H9 (cell line): ENCODE measurements at regions not wholly inside any gene's neighbourhood (a gene's known extent, or its start where the extent isn't known, plus 50 kb on each side); places are given as distances from the start of the nearest gene placed in this dataset.

Source experiments
- DNase-seq: peaks from one replicate; pipeline ENCODE4 v3.0.0-alpha.2; 2017
- H2AFZ ChIP-seq: one replicate; pipeline ENCODE4 v1.6.1; 2013; ENCODE audit warnings: mild to moderate bottlenecking, low read length, control low read depth, moderate library complexity
- H2AK5ac ChIP-seq: 2 replicates; pipeline ENCODE4 v1.6.1; 2013; ENCODE audit warnings: low read length, control low read depth, mixed read lengths; ENCODE audit not compliant: insufficient read length
- H2BK120ac ChIP-seq: one replicate; pipeline ENCODE4 v1.6.1; 2013; ENCODE audit warnings: low read depth, mild to moderate bottlenecking, low read length, control low read depth, inconsistent platforms; ENCODE audit not compliant: poor library complexity, severe bottlenecking
- H2BK12ac ChIP-seq: 2 replicates; pipeline ENCODE4 v1.6.1; 2013; ENCODE audit warnings: low read length, control low read depth, mixed read lengths, low read depth; ENCODE audit not compliant: insufficient read length
- H2BK15ac ChIP-seq: 2 replicates; pipeline ENCODE4 v1.6.1; 2013; ENCODE audit warnings: low read depth, low read length, control low read depth
- H2BK20ac ChIP-seq: one replicate; pipeline ENCODE4 v1.6.1; 2013; ENCODE audit warnings: low read depth, mild to moderate bottlenecking, low read length, control low read depth, inconsistent platforms; ENCODE audit not compliant: poor library complexity, severe bottlenecking
- H2BK5ac ChIP-seq: 2 replicates; pipeline ENCODE4 v1.6.1; 2013; ENCODE audit warnings: low read length, control low read depth, mixed read lengths; ENCODE audit not compliant: insufficient read length
- H3K14ac ChIP-seq: 2 replicates; pipeline ENCODE4 v1.6.1; 2013; ENCODE audit warnings: low read length, control low read depth; ENCODE audit not compliant: insufficient read depth
- H3K18ac ChIP-seq: 2 replicates; pipeline ENCODE4 v1.6.1; 2013; ENCODE audit warnings: low read depth, mild to moderate bottlenecking, mixed read lengths, low read length, control low read depth; ENCODE audit not compliant: insufficient read length
- H3K23ac ChIP-seq: 2 replicates; pipeline ENCODE4 v1.6.1; 2013; ENCODE audit warnings: low read length, control low read depth, mixed read lengths, low read depth; ENCODE audit not compliant: insufficient read length
- H3K23me2 ChIP-seq: 2 replicates; pipeline ENCODE4 v1.6.1; 2013; ENCODE audit warnings: low read depth, mild to moderate bottlenecking, mixed read lengths, low read length, control low read depth; ENCODE audit not compliant: insufficient read length, poor library complexity, severe bottlenecking
- H3K27ac ChIP-seq: 2 replicates; pipeline ENCODE4 v1.5.1; 2013; ENCODE audit warnings: low read length, control low read depth, mixed read lengths, low read depth; ENCODE audit not compliant: insufficient read length
- H3K27me3 ChIP-seq: 2 replicates; pipeline ENCODE4 v1.6.1; 2013; ENCODE audit warnings: low read length, control low read depth, inconsistent platforms; ENCODE audit not compliant: insufficient read depth
- H3K4ac ChIP-seq: 2 replicates; pipeline ENCODE4 v1.6.1; 2013; ENCODE audit warnings: low read depth, mild to moderate bottlenecking, control low read depth, inconsistent platforms, low read length, moderate library complexity
- H3K4me1 ChIP-seq: 2 replicates; pipeline ENCODE4 v1.6.1; 2013; ENCODE audit warnings: low read length, control low read depth, inconsistent platforms; ENCODE audit not compliant: insufficient read depth
- H3K4me2 ChIP-seq: 2 replicates; pipeline ENCODE4 v1.6.1; 2013; ENCODE audit warnings: low read length, control low read depth, mixed read lengths; ENCODE audit not compliant: insufficient read length, insufficient read depth
- H3K56ac ChIP-seq: 2 replicates; pipeline ENCODE4 v1.6.1; 2013; ENCODE audit warnings: low read depth, mild to moderate bottlenecking, mixed read lengths, low read length, control low read depth; ENCODE audit not compliant: insufficient read length
- H3K79me1 ChIP-seq: 2 replicates; pipeline ENCODE4 v1.6.1; 2013; ENCODE audit warnings: low read depth, mild to moderate bottlenecking, moderate library complexity, low read length, control low read depth, inconsistent platforms; ENCODE audit not compliant: insufficient read depth, poor library complexity, severe bottlenecking
- H3K79me2 ChIP-seq: 2 replicates; pipeline ENCODE4 v1.6.1; 2013; ENCODE audit warnings: low read length, control low read depth, inconsistent platforms; ENCODE audit not compliant: insufficient read depth
- H3K9ac ChIP-seq: 2 replicates; pipeline ENCODE4 v1.6.1; 2013; ENCODE audit warnings: low read length, control low read depth, mixed read lengths; ENCODE audit not compliant: insufficient read length; ENCODE audit errors: extremely low read depth
- H3K9me3 ChIP-seq: one replicate; pipeline ENCODE4 v1.6.1; 2013; ENCODE audit warnings: low read depth, low read length, inconsistent platforms; ENCODE audit not compliant: control insufficient read depth
- H3T11ph ChIP-seq: one replicate; pipeline ENCODE4 v1.6.1; 2013; ENCODE audit warnings: mild to moderate bottlenecking, low read length, control low read depth, inconsistent platforms
- H4K20me1 ChIP-seq: one replicate; pipeline ENCODE4 v1.6.1; 2013; ENCODE audit not compliant: control insufficient read depth, insufficient read length, insufficient read depth
- H4K5ac ChIP-seq: 2 replicates; pipeline ENCODE4 v1.6.1; 2013; ENCODE audit warnings: low read depth, mild to moderate bottlenecking, mixed read lengths, low read length, control low read depth; ENCODE audit not compliant: insufficient read length
- H4K8ac ChIP-seq: replicated peaks from 2 replicates; pipeline ENCODE4 v1.6.1; 2013; ENCODE audit warnings: low read length, control low read depth, mixed read lengths, low read depth; ENCODE audit not compliant: insufficient read length
- H4K91ac ChIP-seq: 2 replicates; pipeline ENCODE4 v1.6.1; 2013; ENCODE audit warnings: low read depth, mild to moderate bottlenecking, moderate library complexity, mixed read lengths, low read length, control low read depth; ENCODE audit not compliant: insufficient read length
- H3K27ac Mint-ChIP-seq, 3 experiments: 2 replicates in 2 of 3; 3 replicates in 1 of 3; pipeline ENCODE4 v1.8.0; 2020 to 2021; ENCODE audit warnings: mixed read lengths in 3 of 3, mild to moderate bottlenecking in 1 of 3, moderate library complexity in 1 of 3
- H3K27me3 Mint-ChIP-seq: 2 replicates; pipeline ENCODE4 v1.8.0; 2021; ENCODE audit warnings: low read depth, mild to moderate bottlenecking, moderate library complexity, mixed read lengths
- H3K36me3 Mint-ChIP-seq, 3 experiments: 2 replicates in 2 of 3; 3 replicates in 1 of 3; pipeline ENCODE4 v1.8.0; 2020 to 2021; ENCODE audit warnings: low read depth in 3 of 3, mixed read lengths in 3 of 3; ENCODE audit not compliant: insufficient read depth in 1 of 3
- H3K4me1 Mint-ChIP-seq, 2 experiments: 2 replicates each; pipeline ENCODE4 v1.8.0; 2020; ENCODE audit warnings: mixed read lengths in 2 of 2
- H3K4me3 Mint-ChIP-seq, 2 experiments: 2 replicates in 1 of 2; 3 replicates in 1 of 2; pipeline ENCODE4 v1.8.0; 2020 to 2021; ENCODE audit warnings: mild to moderate bottlenecking in 2 of 2, mixed read lengths in 2 of 2, moderate library complexity in 1 of 2
- H3K9me3 Mint-ChIP-seq, 2 experiments: 2 replicates in 1 of 2; 3 replicates in 1 of 2; pipeline ENCODE4 v1.8.0; 2020; ENCODE audit warnings: mild to moderate bottlenecking in 2 of 2, mixed read lengths in 2 of 2, moderate library complexity in 1 of 2
- WGBS: extraction: QIAGEN DNeasy Blood & Tissue Kit; methylation state at CpG from one replicate; pipeline ENCODE4 v1.1.7; 2013; ENCODE audit warnings: missing lambda C conversion rate, low lambda C conversion rate, mixed read lengths; ENCODE audit not compliant: insufficient read length; ENCODE audit errors: extremely low coverage; 5-methylcytosine and 5-hydroxymethylcytosine counted together
- TF ChIP-seq, protein P1 (sequence below): fragments of 200-600 bp; sonication (generic); conservative IDR thresholded peaks from 3 replicates; pipeline ENCODE4 v1.8.0; 2021; ENCODE audit warnings: antibody characterized with exemption, mild to moderate bottlenecking

DNA sequence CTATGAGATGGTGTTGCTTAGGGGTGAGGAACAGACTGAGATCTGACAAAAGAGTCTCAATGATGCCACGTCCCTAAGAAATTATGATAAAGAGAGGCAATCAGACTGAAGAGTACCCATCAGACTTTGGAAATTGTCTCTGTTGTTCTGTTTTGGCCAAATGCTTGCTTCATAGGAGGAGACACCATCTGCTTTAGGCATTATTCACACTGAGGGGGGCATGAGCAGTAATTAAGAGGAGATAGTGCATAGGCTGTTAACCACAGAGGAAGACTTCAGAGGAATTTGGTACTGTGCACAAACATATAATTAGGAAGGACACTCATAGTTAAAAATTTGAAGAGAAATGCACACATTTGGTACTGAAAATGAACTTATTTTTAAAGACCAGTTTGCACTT is 190.7 kb downstream of the FAM170A start:
- Histone ChIP-seq H3K4ac (no peak overlapping the region), H3K56ac (no peak overlapping the region), H4K8ac (no peak overlapping the region), H2BK120ac (no peak overlapping the region), H3K27me3 (no peaks in the 10 kb centered on the region), H2BK5ac (no peak overlapping the region), H3K18ac (no peak overlapping the region), H2BK20ac (no peak overlapping the region), H3K9ac (no peak overlapping the region), H3K79me1 (no peaks in the 10 kb centered on the region), H3K27ac (no peak overlapping the region), H2AFZ (no peak overlapping the region), H4K5ac (no peak overlapping the region), H3T11ph (no peak overlapping the region), H3K23ac (no peak overlapping the region), H3K4me2 (no peak overlapping the region), H3K4me1 (no peaks in the 10 kb centered on the region), H2BK12ac (no peak overlapping the region), H3K23me2 (no peaks in the 10 kb centered on the region), H4K20me1 (no peaks in the 10 kb centered on the region), H3K14ac (no peak overlapping the region), H2BK15ac (no peak overlapping the region), H3K79me2 (no peaks in the 10 kb centered on the region), H4K91ac (no peak overlapping the region), H3K9me3 (no peaks in the 10 kb centered on the region), H2AK5ac (no peak overlapping the region)
- TF ChIP-seq, protein P1, sequence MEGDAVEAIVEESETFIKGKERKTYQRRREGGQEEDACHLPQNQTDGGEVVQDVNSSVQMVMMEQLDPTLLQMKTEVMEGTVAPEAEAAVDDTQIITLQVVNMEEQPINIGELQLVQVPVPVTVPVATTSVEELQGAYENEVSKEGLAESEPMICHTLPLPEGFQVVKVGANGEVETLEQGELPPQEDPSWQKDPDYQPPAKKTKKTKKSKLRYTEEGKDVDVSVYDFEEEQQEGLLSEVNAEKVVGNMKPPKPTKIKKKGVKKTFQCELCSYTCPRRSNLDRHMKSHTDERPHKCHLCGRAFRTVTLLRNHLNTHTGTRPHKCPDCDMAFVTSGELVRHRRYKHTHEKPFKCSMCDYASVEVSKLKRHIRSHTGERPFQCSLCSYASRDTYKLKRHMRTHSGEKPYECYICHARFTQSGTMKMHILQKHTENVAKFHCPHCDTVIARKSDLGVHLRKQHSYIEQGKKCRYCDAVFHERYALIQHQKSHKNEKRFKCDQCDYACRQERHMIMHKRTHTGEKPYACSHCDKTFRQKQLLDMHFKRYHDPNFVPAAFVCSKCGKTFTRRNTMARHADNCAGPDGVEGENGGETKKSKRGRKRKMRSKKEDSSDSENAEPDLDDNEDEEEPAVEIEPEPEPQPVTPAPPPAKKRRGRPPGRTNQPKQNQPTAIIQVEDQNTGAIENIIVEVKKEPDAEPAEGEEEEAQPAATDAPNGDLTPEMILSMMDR = no peak
- Mint-ChIP-seq H3K4me1 (no peaks in the 10 kb centered on the region), H3K4me3 (no peak overlapping the region), H3K27ac (no peak overlapping the region), H3K9me3 (no peaks in the 10 kb centered on the region; a peak in 1 of 5 replicates), H3K36me3 (no peaks in the 10 kb centered on the region), H3K27me3 (no peaks in the 10 kb centered on the region)
- DNase-seq = no peak
- WGBS = no CpG with 5 or more reads among the region's 1 CpG
